Gastroesophageal sphincter (tissue), 3 donors: ENCODE measurements at regions not wholly inside any gene's neighbourhood (a gene's known extent, or its start where the extent isn't known, plus 50 kb on each side); places are given as distances from the start of the nearest gene placed in this dataset.

Experiments
- CTCF ChIP-seq, 4 experiments: fragments of 200-600 bp in 2 of 4; fragments of 450-650 bp in 2 of 4; sonication (generic) in 1 of 4; IDR thresholded peaks; one replicate each; pipeline ENCODE4 v1.5.1; 2017 to 2019; ENCODE audit warnings: antibody characterized with exemption in 4 of 4, mild to moderate bottlenecking in 2 of 4, moderate library complexity in 2 of 4
- EP300 ChIP-seq: sonication (generic); formaldehyde crosslinking; IDR thresholded peaks from one replicate; pipeline ENCODE4 v1.6.1; 2017; ENCODE audit warnings: antibody characterized with exemption, mild to moderate bottlenecking
- POLR2A ChIP-seq, 2 donors: fragments of 450-650 bp; IDR thresholded peaks; one replicate each; pipeline ENCODE4 v1.6.1; 2017; ENCODE audit warnings: antibody characterized with exemption in 2 of 2, mild to moderate bottlenecking in 2 of 2, moderate library complexity in 1 of 2
- POLR2AphosphoS5 ChIP-seq: sonication (generic); formaldehyde crosslinking; IDR thresholded peaks from one replicate; pipeline ENCODE4 v1.6.1; 2017; ENCODE audit warnings: antibody characterized with exemption

- no peak for TF ChIP-seq CTCF (IDR thresholded peaks at IDR 0.05)
- TF ChIP-seq POLR2A (IDR thresholded peaks at IDR 0.05) = no peak
- TF ChIP-seq POLR2AphosphoS5 = no peak
- TF ChIP-seq EP300 = no peak
These were observed 157.3 kb upstream of the FANCL start for GRCh38 chr2:58398406-58398805.
